ENCODE measurements at regions not wholly inside any gene's neighbourhood (a gene's known extent, or its start where the extent isn't known, plus 50 kb on each side); places are given as distances from the start of the nearest gene placed in this dataset.
"Not testable (repeated sequence)": the region's sequence is repeated elsewhere in the genome, so short reads cannot be mapped to it uniquely, and the experiment has no call there.

DNA sequence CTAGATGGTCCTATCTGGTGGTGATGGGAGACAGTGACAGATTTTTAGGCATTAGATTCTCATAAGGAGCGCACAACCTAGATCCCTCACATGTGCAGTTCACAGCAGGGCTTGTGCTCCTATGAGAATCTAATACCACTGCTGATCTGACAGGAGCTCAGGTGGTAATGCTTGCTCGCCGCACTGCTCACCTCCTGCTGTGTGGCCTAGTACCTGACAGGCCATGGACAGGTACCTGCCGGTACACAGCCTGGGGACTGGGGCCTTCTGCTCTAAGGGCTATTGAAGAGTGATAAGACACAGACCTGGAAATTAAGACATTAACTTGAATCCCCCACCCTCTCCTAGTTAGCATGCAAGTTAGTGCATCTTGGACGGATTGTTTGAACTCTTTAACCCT is 64.4 kb downstream of the KLRB1 start:
- not testable (repeated sequence) for H3K9me3 ChIP-seq (ENCODE audit: low read depth, low read length); H3K4me1 ChIP-seq (ENCODE audit: insufficient read depth, low read length); H3K27me3 ChIP-seq (ENCODE audit: insufficient read depth, low read length); H3K4me3 ChIP-seq (ENCODE audit: low read length)

DNA sequence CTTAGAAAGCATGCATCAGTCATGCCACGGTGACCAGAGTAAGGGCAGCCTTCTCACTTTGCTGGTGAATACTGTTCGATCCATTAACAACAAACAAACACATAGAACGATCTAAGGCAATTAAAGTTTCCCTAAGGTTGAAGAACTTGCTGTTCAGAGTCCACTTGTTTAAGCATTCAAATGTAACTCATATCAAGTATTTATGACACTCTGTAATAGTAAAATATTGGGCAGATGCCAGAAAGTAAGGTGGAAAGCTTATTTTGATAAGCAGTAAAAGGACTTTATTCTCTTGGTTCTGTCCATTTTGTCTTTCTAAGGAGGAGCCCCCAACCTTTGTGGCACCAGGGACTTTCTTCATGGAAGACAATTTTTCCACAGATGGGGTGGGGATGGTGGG is 64.9 kb downstream of the KLRB1 start:
- H3K4me1 ChIP-seq (ENCODE audit: insufficient read depth, low read length) = not testable (repeated sequence)

DNA sequence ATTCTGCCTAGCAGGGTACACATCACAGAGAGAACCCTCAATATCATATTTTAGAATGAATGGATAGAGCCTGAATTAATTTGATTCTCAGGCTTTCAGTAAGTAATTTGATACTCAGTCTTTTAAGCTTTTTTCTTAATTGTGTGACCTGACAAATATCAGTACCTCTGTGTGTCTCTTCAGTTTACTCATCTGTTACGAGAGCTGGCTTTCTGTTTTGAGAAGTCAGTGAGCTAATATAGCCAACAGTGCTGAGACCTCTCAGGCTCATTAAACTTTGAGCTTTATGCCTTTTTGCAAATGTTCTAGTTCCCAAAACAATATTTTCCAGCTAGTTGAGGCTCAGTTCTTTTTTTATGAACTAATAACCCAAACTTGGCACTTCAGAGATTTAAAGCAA is 91.8 kb downstream of the KLRB1 start:
- H3K4me1 ChIP-seq (ENCODE audit: insufficient read depth, low read length); H3K27me3 ChIP-seq (ENCODE audit: insufficient read depth, low read length); H3K9me3 ChIP-seq (ENCODE audit: low read depth, low read length); H3K4me3 ChIP-seq (ENCODE audit: low read length): not testable (repeated sequence)

More for the DNA sequence above, 64.9 kb downstream of the KLRB1 start:
- H3K9me3 ChIP-seq (ENCODE audit: low read depth, low read length); H3K27me3 ChIP-seq (ENCODE audit: insufficient read depth, low read length); H3K4me3 ChIP-seq (ENCODE audit: low read length): not testable (repeated sequence)

DNA sequence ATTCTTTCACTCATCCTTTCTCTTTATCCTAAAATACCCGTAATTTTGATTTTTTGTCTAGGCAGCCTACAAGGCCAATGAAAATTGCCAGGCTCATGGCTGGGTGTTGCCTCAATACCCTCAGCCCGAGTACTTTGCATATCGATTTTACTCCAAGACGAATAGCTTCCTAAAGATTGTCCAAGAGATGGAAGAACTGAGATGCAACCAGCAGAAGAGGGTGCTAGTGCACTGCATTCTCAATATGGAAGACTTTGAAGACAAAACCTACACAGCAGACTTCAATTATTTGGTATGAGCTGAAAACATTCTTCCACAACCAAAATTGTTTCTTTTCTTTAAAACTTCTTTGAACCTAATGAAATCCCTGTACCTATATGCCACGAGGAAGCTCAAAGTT is 95.0 kb downstream of the KLRB1 start:
- not testable (repeated sequence) for H3K27me3 ChIP-seq (ENCODE audit: insufficient read depth, low read length); H3K4me3 ChIP-seq (ENCODE audit: low read length); H3K9me3 ChIP-seq (ENCODE audit: low read depth, low read length)
- H3K4me1 ChIP-seq (ENCODE audit: insufficient read depth, low read length) = peaks cover 12% of the 10 kb centered on the region

DNA sequence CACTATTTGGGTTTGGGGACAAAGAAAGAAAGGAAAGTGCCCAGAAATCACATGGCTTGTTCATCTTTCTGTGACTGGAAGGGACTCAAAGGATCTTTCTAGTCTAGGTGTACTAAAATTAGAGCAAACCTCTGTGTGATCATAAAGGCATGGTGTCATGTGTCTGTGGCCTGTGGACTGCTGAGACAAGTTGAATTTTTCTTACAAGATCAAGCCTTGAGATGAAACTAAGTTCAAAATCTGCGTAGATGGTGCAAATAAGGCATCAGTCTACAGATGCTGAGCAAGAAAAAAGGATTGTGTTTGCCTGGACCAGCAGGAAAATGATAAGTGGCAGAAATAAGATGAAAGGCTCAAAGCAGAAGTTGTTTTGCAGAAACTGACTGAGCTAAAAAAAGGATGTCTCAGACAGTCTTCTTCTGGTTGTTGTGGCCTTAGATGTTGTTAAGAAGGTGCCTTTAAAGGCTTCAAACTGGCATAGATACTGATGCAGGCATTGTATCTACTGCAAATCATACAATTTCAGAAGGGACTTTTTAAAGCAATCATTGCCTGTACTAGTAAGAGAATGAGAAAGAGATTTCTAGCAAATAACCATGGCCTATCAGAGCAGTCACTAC is 97.2 kb downstream of the KLRB1 start:
- not testable (repeated sequence) for H3K27me3 ChIP-seq (ENCODE audit: insufficient read depth, low read length); H3K4me3 ChIP-seq (ENCODE audit: low read length); H3K9me3 ChIP-seq (ENCODE audit: low read depth, low read length)
- peaks cover 12% of the 10 kb centered on the region for H3K4me1 ChIP-seq (ENCODE audit: insufficient read depth, low read length)

DNA sequence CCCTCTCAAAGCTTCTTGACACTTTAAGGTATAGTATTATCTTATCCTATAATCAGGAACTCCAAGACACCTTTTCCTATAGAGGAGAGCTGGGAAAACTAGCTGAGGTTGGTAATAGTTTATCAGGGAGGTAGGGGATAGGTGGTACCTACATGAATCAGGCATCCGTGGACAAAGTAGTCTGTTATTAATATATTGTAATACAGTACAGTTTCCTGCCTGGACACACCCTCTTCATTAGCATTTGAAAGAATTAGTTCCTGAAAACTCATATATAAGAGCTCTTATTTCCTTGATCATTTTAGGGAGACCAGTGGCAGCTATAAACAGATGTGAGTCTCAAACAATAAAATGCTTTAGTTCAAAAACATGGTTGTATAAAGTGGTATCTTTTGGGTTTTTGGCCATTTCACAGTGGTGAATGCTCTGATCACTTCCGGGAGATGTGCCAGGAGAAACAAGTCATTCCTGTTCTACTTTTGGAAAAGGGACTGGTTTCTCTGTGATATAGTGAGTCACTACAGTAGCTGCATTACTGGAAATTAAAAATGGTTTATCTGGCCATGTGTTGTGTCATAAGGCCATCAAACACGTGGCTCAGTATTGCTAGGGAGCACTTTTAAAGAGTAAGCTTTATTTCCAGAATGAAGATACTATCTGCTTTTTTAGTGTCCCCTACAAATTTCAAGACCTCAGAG is 98.1 kb downstream of the KLRB1 start:
- Histone ChIP-seq H3K9me3 (ENCODE audit: low read depth, low read length) (no peaks in the 10 kb centered on the region), H3K27me3 (ENCODE audit: insufficient read depth, low read length) (no peaks in the 10 kb centered on the region), H3K4me3 (ENCODE audit: low read length) (no peak overlapping the region), H3K4me1 (ENCODE audit: insufficient read depth, low read length) (peaks cover 12% of the 10 kb centered on the region)

DNA sequence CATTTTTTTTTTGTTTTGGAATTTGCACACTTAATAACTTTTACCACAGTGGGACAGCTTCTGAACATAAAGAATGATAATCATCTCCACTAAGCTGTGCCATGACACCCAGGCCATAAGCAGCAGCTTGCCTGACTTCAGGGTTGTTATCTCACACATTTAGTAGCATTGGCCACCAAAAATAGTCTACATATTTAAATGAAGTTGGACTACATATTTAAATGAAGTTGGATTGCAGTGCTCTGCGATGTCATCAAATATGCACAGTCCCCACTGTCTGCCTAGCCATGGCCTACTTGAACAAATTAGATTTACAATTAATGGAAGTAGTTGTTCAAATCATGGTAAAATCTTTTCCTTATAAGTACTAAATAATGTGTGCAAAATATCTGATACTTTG is 101.0 kb downstream of the KLRB1 start:
- Histone ChIP-seq H3K4me1 (ENCODE audit: insufficient read depth, low read length) (peaks cover 12% of the 10 kb centered on the region), H3K27me3 (ENCODE audit: insufficient read depth, low read length) (no peaks in the 10 kb centered on the region), H3K4me3 (ENCODE audit: low read length) (no peak overlapping the region), H3K9me3 (ENCODE audit: low read depth, low read length) (no peaks in the 10 kb centered on the region)

DNA sequence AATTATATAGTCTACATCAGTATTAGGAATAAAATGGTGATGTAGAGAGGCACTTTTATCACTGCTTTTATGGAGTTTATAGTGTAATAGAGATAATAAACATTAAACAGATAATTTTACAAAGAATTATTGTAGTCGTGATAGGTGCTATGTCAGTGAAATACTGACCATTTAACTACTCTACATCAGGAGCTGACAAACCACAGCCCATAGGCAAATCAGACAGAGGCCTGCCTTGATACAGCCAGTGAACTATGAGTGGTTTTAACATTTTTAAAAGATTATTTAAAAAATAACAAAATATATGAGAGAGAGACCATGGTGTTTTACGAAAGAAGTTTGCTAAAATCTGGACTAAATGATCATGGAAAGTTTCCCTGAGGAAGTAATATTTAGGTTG is 104.3 kb downstream of the KLRB1 start:
- H3K9me3 ChIP-seq (ENCODE audit: low read depth, low read length); H3K4me1 ChIP-seq (ENCODE audit: insufficient read depth, low read length); H3K4me3 ChIP-seq (ENCODE audit: low read length); H3K27me3 ChIP-seq (ENCODE audit: insufficient read depth, low read length): not testable (repeated sequence)

DNA sequence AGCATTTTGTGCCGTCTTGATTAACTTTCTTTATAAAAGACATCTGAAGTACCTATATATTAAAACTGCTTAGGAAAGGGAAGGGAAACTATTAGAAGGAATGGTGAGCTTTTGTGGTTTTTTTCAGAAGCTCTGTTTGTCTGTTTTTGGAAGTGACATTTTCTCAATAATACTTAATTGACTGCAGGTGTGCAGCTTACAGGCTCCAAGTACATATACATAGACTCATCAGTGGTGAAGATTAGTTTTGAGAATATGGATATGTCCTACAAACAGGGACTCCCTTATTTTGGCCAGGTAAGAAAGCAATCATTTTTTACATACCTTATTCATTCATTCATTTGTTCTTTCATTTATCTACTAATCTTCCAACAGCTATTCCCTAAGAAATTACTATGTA is 104.9 kb downstream of the KLRB1 start:
- H3K27me3 ChIP-seq (ENCODE audit: insufficient read depth, low read length); H3K4me1 ChIP-seq (ENCODE audit: insufficient read depth, low read length); H3K4me3 ChIP-seq (ENCODE audit: low read length); H3K9me3 ChIP-seq (ENCODE audit: low read depth, low read length): not testable (repeated sequence)

DNA sequence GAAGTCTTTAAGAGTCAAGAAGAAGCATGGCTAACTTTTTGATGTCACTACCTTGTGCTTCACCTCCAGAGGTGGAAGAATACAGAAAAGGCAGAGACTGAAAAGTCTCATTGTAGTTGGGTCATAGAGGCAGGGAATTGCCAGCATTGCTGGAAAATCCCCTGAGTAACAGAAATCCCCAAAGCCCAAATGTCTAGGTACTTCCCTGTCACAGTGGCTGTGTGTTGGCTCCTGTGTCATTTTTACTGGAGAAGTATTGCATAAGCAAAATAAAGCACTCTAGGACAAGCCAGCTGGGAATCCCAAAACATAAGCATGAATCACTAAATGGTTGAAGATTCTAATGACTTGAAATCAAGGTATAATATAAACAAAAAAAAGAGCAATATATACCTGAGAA is 114.4 kb downstream of the KLRB1 start:
- not testable (repeated sequence) for H3K4me3 ChIP-seq (ENCODE audit: low read length); H3K4me1 ChIP-seq (ENCODE audit: insufficient read depth, low read length); H3K27me3 ChIP-seq (ENCODE audit: insufficient read depth, low read length); H3K9me3 ChIP-seq (ENCODE audit: low read depth, low read length)

DNA sequence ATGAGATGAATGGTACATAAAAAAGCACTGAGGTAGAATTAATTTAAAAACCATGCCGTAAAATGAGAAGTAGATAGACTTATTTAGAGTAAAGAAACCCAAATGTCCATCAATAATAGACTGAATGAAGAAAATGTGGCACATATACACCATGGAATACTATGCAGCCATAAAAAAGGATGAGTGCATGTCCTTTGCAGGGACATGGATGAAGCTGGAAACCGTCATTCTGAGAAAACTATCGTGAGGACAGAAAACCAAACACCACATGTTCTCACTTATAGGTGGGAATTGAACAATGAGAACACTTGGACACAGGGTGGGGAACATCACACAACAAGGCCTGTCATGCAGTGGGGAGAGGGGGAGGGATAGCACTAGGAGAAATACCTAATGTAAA is 126.4 kb downstream of the KLRB1 start:
- not testable (repeated sequence) for H3K9me3 ChIP-seq (ENCODE audit: low read depth, low read length); H3K27me3 ChIP-seq (ENCODE audit: insufficient read depth, low read length); H3K4me1 ChIP-seq (ENCODE audit: insufficient read depth, low read length); H3K4me3 ChIP-seq (ENCODE audit: low read length)

DNA sequence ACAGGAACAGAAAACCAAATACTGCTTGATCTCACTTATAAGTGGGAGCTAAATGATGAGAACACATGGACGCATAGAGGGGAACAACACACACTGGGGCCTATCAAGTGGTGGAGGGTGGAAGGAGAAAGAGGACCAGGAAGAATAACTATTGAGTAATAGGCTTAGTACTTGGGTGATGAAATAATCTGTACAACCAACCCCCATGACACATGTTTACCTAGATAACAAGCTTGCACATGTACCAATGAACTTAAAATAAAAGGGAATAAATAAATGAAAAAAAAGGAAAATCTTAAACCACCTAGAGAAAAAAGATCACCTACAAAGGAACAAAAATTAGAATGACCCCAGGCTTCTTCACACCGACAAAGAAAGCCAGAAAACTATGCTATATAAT is 133.5 kb downstream of the KLRB1 start:
- H3K9me3 ChIP-seq (ENCODE audit: low read depth, low read length); H3K4me3 ChIP-seq (ENCODE audit: low read length); H3K4me1 ChIP-seq (ENCODE audit: insufficient read depth, low read length); H3K27me3 ChIP-seq (ENCODE audit: insufficient read depth, low read length): not testable (repeated sequence)

DNA sequence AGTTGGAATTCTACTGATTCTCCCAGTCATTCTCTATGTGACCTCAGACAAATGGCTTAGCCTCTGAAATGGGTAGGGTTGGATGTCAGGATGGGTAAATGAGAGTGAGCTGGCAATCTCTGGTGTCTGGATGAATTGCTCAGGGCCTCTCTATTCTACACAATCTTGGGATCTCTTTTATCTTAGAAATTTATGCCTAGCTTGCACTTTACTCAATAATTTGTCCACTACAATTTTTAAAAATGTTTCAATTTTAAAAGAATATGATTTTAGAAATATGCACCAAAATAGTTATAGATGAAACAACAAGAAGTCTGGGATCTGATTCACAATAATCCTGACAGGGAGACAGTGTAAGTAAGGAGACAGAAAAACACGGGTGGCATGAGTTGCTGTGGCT is 134.1 kb downstream of the KLRB1 start:
- not testable (repeated sequence) for H3K9me3 ChIP-seq (ENCODE audit: low read depth, low read length); H3K27me3 ChIP-seq (ENCODE audit: insufficient read depth, low read length)

DNA sequence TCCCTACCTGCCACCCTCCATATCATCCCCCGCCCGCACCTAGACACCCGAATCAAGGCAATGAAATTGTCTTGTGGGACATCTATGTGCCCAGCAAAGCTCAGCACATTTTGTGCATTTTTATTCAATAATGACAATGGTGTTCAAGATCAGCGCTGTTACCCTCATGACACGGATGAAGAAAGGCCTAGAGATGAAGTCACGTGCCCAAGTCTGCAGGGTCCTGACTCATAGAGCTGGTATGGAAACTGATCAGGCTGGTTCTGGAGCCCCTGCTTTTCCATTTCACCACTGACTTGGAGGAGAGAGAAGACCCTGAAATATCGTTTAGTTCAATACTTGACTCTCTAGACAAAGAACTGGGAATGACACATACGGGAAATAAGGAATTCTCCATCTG is 136.2 kb downstream of the KLRB1 start:
- not testable (repeated sequence) for H3K4me1 ChIP-seq (ENCODE audit: insufficient read depth, low read length); H3K9me3 ChIP-seq (ENCODE audit: low read depth, low read length); H3K27me3 ChIP-seq (ENCODE audit: insufficient read depth, low read length); H3K4me3 ChIP-seq (ENCODE audit: low read length)

More for the DNA sequence above, 134.1 kb downstream of the KLRB1 start:
- H3K4me1 ChIP-seq (ENCODE audit: insufficient read depth, low read length); H3K4me3 ChIP-seq (ENCODE audit: low read length): not testable (repeated sequence)

DNA sequence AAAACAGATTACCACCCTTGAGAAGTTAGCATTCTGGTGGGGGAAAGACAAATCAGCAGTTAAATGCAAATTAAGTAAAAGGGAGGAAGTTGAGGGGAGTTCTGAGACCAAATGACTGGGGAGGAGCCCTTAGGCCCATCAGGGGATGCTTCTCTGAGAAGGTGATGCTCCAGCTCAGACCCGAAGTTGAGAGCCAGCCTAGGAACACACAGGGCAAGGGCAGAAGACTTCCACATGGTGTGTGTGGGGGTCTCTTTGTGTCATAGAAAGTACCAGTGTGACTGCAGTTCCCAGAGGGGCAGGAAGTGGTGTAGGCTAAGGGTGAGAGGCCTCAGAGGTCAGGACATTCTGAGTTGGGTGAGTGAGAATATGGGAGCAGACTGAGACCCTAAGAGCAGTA is 137.3 kb downstream of the KLRB1 start:
- H3K4me3 ChIP-seq (ENCODE audit: low read length); H3K9me3 ChIP-seq (ENCODE audit: low read depth, low read length); H3K4me1 ChIP-seq (ENCODE audit: insufficient read depth, low read length); H3K27me3 ChIP-seq (ENCODE audit: insufficient read depth, low read length): not testable (repeated sequence)

DNA sequence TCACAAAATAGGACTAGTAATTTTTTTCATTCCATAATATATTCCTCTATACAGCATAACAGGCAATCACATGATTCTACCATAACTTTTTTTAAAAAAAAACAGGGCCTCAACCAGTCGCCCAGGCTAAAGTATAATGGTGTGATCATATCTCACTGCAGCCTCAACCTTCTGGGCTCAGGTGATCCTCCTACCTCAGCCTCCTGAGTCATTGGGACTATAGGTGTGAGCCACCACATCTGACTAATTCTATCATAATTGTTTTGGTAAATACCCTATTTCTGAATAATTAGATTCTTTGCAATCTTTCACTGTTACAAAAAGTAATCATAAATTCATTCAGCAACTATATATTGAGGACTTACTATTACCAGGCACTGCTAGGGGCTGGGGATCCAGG is 137.8 kb downstream of the KLRB1 start:
- not testable (repeated sequence) for H3K9me3 ChIP-seq (ENCODE audit: low read depth, low read length); H3K4me1 ChIP-seq (ENCODE audit: insufficient read depth, low read length); H3K4me3 ChIP-seq (ENCODE audit: low read length); H3K27me3 ChIP-seq (ENCODE audit: insufficient read depth, low read length)

Measured in mononuclear cell (primary cell).